ENCODE measurements at regions not wholly inside any gene's neighbourhood (a gene's known extent, or its start where the extent isn't known, plus 50 kb on each side); places are given as distances from the start of the nearest gene placed in this dataset.

DNA sequence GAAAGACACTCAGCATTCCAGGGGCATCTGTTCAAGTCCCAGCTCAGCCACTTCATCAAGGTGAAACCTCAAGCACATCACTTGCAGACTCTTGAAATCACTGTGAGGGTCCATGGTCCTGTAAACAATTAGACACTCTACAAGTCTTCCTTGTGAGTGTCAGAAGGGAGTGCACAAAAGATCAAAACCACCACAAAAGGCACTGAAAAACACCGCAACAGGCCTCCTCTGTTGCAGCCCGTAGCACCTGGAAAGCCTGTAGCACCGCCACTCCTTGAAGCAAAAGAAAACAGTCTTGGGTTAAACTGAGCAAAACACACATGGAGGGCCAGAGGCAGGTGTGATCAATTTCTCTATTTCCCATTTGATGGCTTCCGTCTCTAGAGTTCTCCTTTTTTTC lies 63.8 kb upstream of the SNRK start:
- ChIA-PET POLR2A (ENCODE audit: unreplicated experiment) (no interaction called here), CTCF (no interaction called here)
- no peaks in the 10 kb centered on the region; the same call in 1 of the 2 replicates for H3K9me3 ChIP-seq (ENCODE audit: control insufficient read depth, insufficient read depth, low read length)
- TF ChIP-seq CEBPB (IDR thresholded peaks at IDR 0.05; ENCODE audit: low read depth, low read length) = no peak
- no peak for TF ChIP-seq RFX5 (IDR thresholded peaks at IDR 0.05; ENCODE audit: low read depth, low read length)
- no peak for TF ChIP-seq RAD21 (IDR thresholded peaks at IDR 0.05; ENCODE audit: low read length)
- TF ChIP-seq, protein P1, sequence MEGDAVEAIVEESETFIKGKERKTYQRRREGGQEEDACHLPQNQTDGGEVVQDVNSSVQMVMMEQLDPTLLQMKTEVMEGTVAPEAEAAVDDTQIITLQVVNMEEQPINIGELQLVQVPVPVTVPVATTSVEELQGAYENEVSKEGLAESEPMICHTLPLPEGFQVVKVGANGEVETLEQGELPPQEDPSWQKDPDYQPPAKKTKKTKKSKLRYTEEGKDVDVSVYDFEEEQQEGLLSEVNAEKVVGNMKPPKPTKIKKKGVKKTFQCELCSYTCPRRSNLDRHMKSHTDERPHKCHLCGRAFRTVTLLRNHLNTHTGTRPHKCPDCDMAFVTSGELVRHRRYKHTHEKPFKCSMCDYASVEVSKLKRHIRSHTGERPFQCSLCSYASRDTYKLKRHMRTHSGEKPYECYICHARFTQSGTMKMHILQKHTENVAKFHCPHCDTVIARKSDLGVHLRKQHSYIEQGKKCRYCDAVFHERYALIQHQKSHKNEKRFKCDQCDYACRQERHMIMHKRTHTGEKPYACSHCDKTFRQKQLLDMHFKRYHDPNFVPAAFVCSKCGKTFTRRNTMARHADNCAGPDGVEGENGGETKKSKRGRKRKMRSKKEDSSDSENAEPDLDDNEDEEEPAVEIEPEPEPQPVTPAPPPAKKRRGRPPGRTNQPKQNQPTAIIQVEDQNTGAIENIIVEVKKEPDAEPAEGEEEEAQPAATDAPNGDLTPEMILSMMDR (conservative IDR thresholded peaks at IDR 0.05; ENCODE audit: low read depth, low read length) = no peak
- TF ChIP-seq, protein P2, sequence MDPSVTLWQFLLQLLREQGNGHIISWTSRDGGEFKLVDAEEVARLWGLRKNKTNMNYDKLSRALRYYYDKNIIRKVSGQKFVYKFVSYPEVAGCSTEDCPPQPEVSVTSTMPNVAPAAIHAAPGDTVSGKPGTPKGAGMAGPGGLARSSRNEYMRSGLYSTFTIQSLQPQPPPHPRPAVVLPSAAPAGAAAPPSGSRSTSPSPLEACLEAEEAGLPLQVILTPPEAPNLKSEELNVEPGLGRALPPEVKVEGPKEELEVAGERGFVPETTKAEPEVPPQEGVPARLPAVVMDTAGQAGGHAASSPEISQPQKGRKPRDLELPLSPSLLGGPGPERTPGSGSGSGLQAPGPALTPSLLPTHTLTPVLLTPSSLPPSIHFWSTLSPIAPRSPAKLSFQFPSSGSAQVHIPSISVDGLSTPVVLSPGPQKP (IDR thresholded peaks at IDR 0.05; ENCODE audit: borderline replicate concordance, low read depth, low read length) = no peak
- TF ChIP-seq FOS (IDR thresholded peaks at IDR 0.05; ENCODE audit: low read depth, low read length) = no peak
- TF ChIP-seq RCOR1 (IDR thresholded peaks at IDR 0.05; ENCODE audit: insufficient replicate concordance, low read length) = no peak
- no peak for TF ChIP-seq POLR2A (IDR thresholded peaks at IDR 0.05; ENCODE audit: low read depth, low read length)
- TF ChIP-seq BHLHE40 (IDR thresholded peaks at IDR 0.05; ENCODE audit: low read depth, low read length) = no peak
- no peak for TF ChIP-seq NFE2L2 (IDR thresholded peaks at IDR 0.05; ENCODE audit: low read depth, low read length)
- TF ChIP-seq SMC3 (IDR thresholded peaks at IDR 0.05; ENCODE audit: low read depth, low read length) = no peak
- no peak for TF ChIP-seq CHD1 (IDR thresholded peaks at IDR 0.05; ENCODE audit: low read depth, low read length)
- no peak for TF ChIP-seq MXI1 (IDR thresholded peaks at IDR 0.05; ENCODE audit: borderline replicate concordance, low read depth, low read length)
- TF ChIP-seq, protein P3, sequence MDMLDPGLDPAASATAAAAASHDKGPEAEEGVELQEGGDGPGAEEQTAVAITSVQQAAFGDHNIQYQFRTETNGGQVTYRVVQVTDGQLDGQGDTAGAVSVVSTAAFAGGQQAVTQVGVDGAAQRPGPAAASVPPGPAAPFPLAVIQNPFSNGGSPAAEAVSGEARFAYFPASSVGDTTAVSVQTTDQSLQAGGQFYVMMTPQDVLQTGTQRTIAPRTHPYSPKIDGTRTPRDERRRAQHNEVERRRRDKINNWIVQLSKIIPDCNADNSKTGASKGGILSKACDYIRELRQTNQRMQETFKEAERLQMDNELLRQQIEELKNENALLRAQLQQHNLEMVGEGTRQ (IDR thresholded peaks at IDR 0.05; ENCODE audit: low read depth, low read length) = no peak
- TF ChIP-seq MAZ (IDR thresholded peaks at IDR 0.05; ENCODE audit: borderline replicate concordance, low read depth, low read length) = no peak
- no peak for TF ChIP-seq MAFK (IDR thresholded peaks at IDR 0.05; ENCODE audit: low read depth, low read length)
- no peak overlapping the region for H2BK5ac ChIP-seq (ENCODE audit: low read depth, low read length, poor library complexity, severe bottlenecking)
- H3K9ac ChIP-seq (ENCODE audit: low read depth, low read length) = no peak overlapping the region
- no peak for DNase-seq
- no peak overlapping the region; the same call in 2 of the 3 replicates for H2BK15ac ChIP-seq (ENCODE audit: low read depth, low read length)
- no peak overlapping the region for H3K27ac ChIP-seq (ENCODE audit: insufficient read depth, low read length)
- no peaks in the 10 kb centered on the region for H3K4me1 ChIP-seq (ENCODE audit: control insufficient read depth, insufficient read depth, low read length)
- no peaks in the 10 kb centered on the region for H3K36me3 ChIP-seq (ENCODE audit: control insufficient read depth, insufficient read depth, low read length)
- H3K9me1 ChIP-seq (ENCODE audit: insufficient read depth, low read length) = no peaks in the 10 kb centered on the region
- no peaks in the 10 kb centered on the region for H3K79me1 ChIP-seq (ENCODE audit: low read depth in 1 of 2, low read length in 2 of 2)
- H3K14ac ChIP-seq (replicated peaks; ENCODE audit: low read depth, low read length) = no peak overlapping the region
- H2AK9ac ChIP-seq (replicated peaks; ENCODE audit: low read depth, low read length, poor library complexity) = no peak overlapping the region
- no peak overlapping the region for H3K4ac ChIP-seq (ENCODE audit: low read depth, low read length)
- H4K5ac ChIP-seq (ENCODE audit: low read depth, low read length) = no peak overlapping the region
- WGBS, 2 experiments (ENCODE audit: extremely low coverage in 2 of 2, insufficient read length in 1 of 2) = 62% methylated on average over 3 of the region's 4 CpGs; no CpG with 5 or more reads in 1 of the 2 experiments
- no peak overlapping the region for H4K91ac ChIP-seq (ENCODE audit: insufficient read depth, low read depth, low read length)
- no peak overlapping the region for H3K4me2 ChIP-seq (ENCODE audit: low read depth, low read length)
- in situ Hi-C loops (cut with MboI; ENCODE audit: low sequenced_read_pairs) = no loop called here
- H3K23ac ChIP-seq (ENCODE audit: low read depth, low read length) = no peak overlapping the region
- ATAC-seq (ENCODE audit: low read depth) = no peak
- H3K56ac ChIP-seq (ENCODE audit: extremely low read depth, insufficient read depth, low read length) = no peak overlapping the region
- dilution Hi-C loops (cut with HindIII; ENCODE audit: low sequenced_read_pairs, unreplicated experiment) = no loop called here
- H2BK20ac ChIP-seq (ENCODE audit: low read depth, low read length) = no peak overlapping the region
- H3K4me3 ChIP-seq (ENCODE audit: insufficient read depth, low read depth, low read length) = no peak overlapping the region
- no peak overlapping the region for H2AFZ ChIP-seq (replicated peaks; ENCODE audit: low read length, poor library complexity)
- H4K20me1 ChIP-seq (ENCODE audit: insufficient read depth, low read length) = no peaks in the 10 kb centered on the region
- H3K27me3 ChIP-seq (ENCODE audit: control insufficient read depth, insufficient read depth, low read length) = peaks cover 10% of the 10 kb centered on the region
- no TSS peak for BruUV-seq (replicated peaks)
- H2BK120ac ChIP-seq (ENCODE audit: low read depth, low read length) = no peak overlapping the region; the same call in 1 of the 2 replicates
- no peak overlapping the region; the same call in 1 of the 2 replicates for H2AK5ac ChIP-seq (ENCODE audit: low read depth, low read length)
- H3K18ac ChIP-seq (ENCODE audit: low read depth, low read length) = no peak overlapping the region
- H4K8ac ChIP-seq (ENCODE audit: low read depth in 2 of 2, low read length in 2 of 2) = no peak overlapping the region
- intact Hi-C loops (cut with micrococcal nuclease) = loop anchor here (2.0 to 10.0 kb wide), 5 partner anchors 280 to 975 kb away; partner anchors contain the start of genes ABHD5 and ANO10

Measured in IMR-90 (cell line).